Panc1 (cell line): ENCODE measurements at regions not wholly inside any gene's neighbourhood (a gene's known extent, or its start where the extent isn't known, plus 50 kb on each side); places are given as distances from the start of the nearest gene placed in this dataset.

Experiments used
- TF ChIP-seq, protein P1 (sequence below), 2 experiments: IDR thresholded peaks; 2 replicates each; pipeline ENCODE4 v1.6.1; 2011 to 2012; ENCODE audit warnings: low read depth in 2 of 2, control low read depth in 1 of 2, low read length in 1 of 2, mild to moderate bottlenecking in 1 of 2, moderate library complexity in 1 of 2; ENCODE audit not compliant: insufficient read depth in 1 of 2
- TF ChIP-seq, protein P2 (sequence below): fragments of 450-650 bp; IDR thresholded peaks from 2 replicates; pipeline ENCODE4 v1.5.1; 2017; ENCODE audit warnings: mild to moderate bottlenecking

DNA sequence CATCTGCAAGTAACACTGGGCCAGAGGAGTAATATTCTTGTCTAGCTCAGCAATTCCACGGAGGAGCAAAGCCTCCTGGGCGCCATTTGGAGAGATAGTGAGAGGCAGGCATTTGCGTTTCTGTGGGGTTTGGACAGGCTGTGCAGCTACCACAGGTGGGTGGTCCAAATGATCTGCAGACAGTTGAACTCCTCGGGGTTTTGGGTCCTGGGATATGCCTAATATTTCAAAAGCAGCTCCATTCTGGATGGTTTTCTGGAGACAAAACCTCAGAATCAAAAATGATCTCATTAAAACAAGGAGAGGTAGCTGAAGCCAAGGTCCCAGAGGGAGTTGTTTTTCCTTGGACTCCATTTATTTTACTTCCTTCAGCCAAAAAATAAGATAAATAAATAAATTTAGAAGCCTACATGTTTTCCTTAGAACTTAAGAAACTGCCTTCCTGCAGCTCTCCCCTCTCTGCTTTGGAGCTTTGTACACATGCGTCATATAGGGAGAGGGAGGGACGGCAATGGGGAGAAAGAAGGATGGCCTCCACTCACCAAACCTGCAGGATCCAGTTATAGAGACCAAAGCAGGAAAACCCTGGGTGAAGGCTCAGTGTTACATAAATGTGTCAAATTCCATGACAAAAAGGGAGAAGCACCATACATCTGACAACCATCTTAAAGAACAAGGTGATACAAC lies 227.3 kb upstream of the DAAM1 start:
- TF ChIP-seq, protein P1, sequence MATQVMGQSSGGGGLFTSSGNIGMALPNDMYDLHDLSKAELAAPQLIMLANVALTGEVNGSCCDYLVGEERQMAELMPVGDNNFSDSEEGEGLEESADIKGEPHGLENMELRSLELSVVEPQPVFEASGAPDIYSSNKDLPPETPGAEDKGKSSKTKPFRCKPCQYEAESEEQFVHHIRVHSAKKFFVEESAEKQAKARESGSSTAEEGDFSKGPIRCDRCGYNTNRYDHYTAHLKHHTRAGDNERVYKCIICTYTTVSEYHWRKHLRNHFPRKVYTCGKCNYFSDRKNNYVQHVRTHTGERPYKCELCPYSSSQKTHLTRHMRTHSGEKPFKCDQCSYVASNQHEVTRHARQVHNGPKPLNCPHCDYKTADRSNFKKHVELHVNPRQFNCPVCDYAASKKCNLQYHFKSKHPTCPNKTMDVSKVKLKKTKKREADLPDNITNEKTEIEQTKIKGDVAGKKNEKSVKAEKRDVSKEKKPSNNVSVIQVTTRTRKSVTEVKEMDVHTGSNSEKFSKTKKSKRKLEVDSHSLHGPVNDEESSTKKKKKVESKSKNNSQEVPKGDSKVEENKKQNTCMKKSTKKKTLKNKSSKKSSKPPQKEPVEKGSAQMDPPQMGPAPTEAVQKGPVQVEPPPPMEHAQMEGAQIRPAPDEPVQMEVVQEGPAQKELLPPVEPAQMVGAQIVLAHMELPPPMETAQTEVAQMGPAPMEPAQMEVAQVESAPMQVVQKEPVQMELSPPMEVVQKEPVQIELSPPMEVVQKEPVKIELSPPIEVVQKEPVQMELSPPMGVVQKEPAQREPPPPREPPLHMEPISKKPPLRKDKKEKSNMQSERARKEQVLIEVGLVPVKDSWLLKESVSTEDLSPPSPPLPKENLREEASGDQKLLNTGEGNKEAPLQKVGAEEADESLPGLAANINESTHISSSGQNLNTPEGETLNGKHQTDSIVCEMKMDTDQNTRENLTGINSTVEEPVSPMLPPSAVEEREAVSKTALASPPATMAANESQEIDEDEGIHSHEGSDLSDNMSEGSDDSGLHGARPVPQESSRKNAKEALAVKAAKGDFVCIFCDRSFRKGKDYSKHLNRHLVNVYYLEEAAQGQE (IDR thresholded peaks at IDR 0.05; ENCODE audit: insufficient read depth in 1 of 2, low read depth in 2 of 2, low read length in 1 of 2), result no peak
- TF ChIP-seq, protein P2, sequence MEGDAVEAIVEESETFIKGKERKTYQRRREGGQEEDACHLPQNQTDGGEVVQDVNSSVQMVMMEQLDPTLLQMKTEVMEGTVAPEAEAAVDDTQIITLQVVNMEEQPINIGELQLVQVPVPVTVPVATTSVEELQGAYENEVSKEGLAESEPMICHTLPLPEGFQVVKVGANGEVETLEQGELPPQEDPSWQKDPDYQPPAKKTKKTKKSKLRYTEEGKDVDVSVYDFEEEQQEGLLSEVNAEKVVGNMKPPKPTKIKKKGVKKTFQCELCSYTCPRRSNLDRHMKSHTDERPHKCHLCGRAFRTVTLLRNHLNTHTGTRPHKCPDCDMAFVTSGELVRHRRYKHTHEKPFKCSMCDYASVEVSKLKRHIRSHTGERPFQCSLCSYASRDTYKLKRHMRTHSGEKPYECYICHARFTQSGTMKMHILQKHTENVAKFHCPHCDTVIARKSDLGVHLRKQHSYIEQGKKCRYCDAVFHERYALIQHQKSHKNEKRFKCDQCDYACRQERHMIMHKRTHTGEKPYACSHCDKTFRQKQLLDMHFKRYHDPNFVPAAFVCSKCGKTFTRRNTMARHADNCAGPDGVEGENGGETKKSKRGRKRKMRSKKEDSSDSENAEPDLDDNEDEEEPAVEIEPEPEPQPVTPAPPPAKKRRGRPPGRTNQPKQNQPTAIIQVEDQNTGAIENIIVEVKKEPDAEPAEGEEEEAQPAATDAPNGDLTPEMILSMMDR, result no peak
